Dendritic cell treated with granulocyte-macrophage colony-stimulating factor and Interleukin-4, amounts not matched to agents 40 ng/mL and 50 ng/mL, for 4 days (primary cell): ENCODE measurements at regions not wholly inside any gene's neighbourhood (a gene's known extent, or its start where the extent isn't known, plus 50 kb on each side); places are given as distances from the start of the nearest gene placed in this dataset.

Source experiments
- H3K27ac Mint-ChIP-seq: one replicate; pipeline ENCODE4 v1.8.0; 2022; ENCODE audit warnings: mild to moderate bottlenecking, mixed read lengths
- H3K27me3 Mint-ChIP-seq: one replicate; pipeline ENCODE4 v1.8.0; 2022; ENCODE audit warnings: mild to moderate bottlenecking, mixed read lengths
- H3K36me3 Mint-ChIP-seq: one replicate; pipeline ENCODE4 v1.8.0; 2022; ENCODE audit warnings: low read depth, mixed read lengths
- H3K4me1 Mint-ChIP-seq: one replicate; pipeline ENCODE4 v1.8.0; 2022; ENCODE audit warnings: low read depth, mixed read lengths
- H3K4me3 Mint-ChIP-seq: one replicate; pipeline ENCODE4 v1.8.0; 2022; ENCODE audit warnings: mild to moderate bottlenecking, moderate library complexity, mixed read lengths
- H3K9me3 Mint-ChIP-seq: one replicate; pipeline ENCODE4 v1.8.0; 2022; ENCODE audit warnings: mixed read lengths
- intact Hi-C: fragments of 100-400 bp; cut with micrococcal nuclease; formaldehyde crosslinking; loops from one replicate; pipeline ENCODE4 v1.15.0; 2022

- Mint-ChIP-seq H3K36me3 (no peaks in the 10 kb centered on the region), H3K9me3 (no peaks in the 10 kb centered on the region)
- intact Hi-C loops, result no loop called here
Measured at GRCh38 chr5:99076723-99077640, 148.2 kb upstream of the CHD1 start.

DNA sequence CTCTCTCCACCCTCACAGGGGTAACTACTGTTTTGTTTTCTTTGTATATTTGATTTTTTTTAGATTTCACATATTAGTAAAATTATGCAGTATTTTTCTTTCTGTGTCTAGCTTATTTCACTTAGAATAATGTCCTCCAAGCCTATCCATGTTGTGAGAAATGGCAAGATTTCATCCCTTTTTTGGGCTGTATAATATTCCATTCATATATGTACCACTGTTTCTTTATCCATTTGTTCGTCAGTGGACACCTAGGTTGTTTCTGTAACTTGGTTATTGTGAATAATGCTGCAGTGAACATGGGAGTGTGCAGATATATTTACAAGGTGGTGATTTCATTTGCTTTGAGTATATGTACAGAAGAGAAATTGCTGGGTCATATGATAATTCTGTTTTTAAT, 144.0 kb upstream of the CHD1 start:
- intact Hi-C loops, result no loop called here
- Mint-ChIP-seq H3K4me1 (no peaks in the 10 kb centered on the region), H3K9me3 (peaks cover 10% of the 10 kb centered on the region), H3K27me3 (no peaks in the 10 kb centered on the region), H3K4me3 (no peak overlapping the region), H3K36me3 (no peaks in the 10 kb centered on the region), H3K27ac (no peak overlapping the region)

More at GRCh38 chr5:99076723-99077640, 148.2 kb upstream of the CHD1 start:
- Mint-ChIP-seq H3K27ac (no peak overlapping the region), H3K27me3 (no peaks in the 10 kb centered on the region), H3K4me1 (no peaks in the 10 kb centered on the region), H3K4me3 (no peak overlapping the region)

DNA sequence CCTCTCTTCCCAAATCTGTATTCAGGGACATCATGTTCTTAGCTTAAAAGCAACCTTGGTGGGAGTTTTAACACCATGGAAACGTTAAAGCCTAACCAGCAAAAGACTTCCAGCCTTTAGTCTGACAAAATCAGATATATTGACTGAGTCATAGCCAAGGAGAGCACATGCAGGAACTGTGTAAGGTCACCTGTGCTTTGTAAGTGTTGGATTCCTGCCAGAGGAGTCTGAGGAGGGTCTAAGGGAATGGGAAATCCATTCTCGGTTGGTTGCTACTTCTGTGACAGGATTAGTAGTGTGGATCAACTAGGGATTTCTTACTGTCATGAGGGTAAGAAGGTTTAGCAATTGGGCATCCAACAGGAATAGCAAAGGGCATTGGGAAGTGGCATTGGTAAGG, 142.0 kb upstream of the CHD1 start:
- intact Hi-C loops, result no loop called here
- Mint-ChIP-seq H3K27ac (no peak overlapping the region), H3K9me3 (peaks cover 10% of the 10 kb centered on the region), H3K4me1 (no peaks in the 10 kb centered on the region), H3K27me3 (no peaks in the 10 kb centered on the region), H3K4me3 (no peak overlapping the region), H3K36me3 (no peaks in the 10 kb centered on the region)

GRCh38 chr5:99070362-99070761, 141.6 kb upstream of the CHD1 start:
- no peaks in the 10 kb centered on the region for H3K36me3 Mint-ChIP-seq
- no peak overlapping the region for H3K27ac Mint-ChIP-seq
- no peaks in the 10 kb centered on the region for H3K4me1 Mint-ChIP-seq
- no peak overlapping the region for H3K4me3 Mint-ChIP-seq
- intact Hi-C loops, result no loop called here
- H3K9me3 Mint-ChIP-seq, result peaks cover 10% of the 10 kb centered on the region
- H3K27me3 Mint-ChIP-seq, result no peaks in the 10 kb centered on the region

DNA sequence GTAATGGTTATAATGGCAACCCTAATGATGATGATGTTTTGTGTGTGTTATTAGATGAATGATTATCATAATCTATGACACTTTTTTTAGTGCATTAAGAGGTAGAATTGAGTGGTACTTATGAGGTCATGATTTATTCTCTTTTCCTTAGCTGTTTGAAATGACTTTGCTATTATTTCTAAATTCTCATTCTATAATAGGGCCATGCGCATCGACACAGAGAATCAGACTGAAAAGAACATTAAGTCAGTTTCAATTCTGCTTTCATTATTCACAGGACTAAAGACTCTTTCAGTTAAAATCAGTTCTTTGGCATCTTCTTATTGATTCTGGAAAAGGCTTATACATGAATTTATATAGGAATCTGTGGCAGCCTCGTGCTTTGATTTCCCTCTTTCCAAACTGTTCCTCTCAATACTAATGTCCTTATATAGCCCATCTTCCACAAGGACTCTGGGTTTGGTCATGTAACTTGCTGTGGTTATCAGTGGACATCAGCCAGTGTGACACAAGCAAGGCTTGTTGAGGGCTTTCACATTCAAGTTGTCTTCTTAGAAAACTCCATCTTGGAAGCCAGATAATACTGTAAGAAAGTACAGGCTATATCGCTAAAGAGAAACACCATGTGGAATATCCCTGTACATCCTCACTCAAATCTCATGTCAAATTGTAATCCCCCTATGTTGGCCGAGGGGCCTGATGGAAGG, 140.3 kb upstream of the CHD1 start:
- H3K36me3 Mint-ChIP-seq, result no peaks in the 10 kb centered on the region
- intact Hi-C loops, result no loop called here
- H3K4me1 Mint-ChIP-seq, result no peaks in the 10 kb centered on the region
- no peak overlapping the region for H3K27ac Mint-ChIP-seq
- peaks cover 10% of the 10 kb centered on the region for H3K9me3 Mint-ChIP-seq
- H3K27me3 Mint-ChIP-seq, result no peaks in the 10 kb centered on the region
- no peak overlapping the region for H3K4me3 Mint-ChIP-seq

- Mint-ChIP-seq H3K4me1 (peaks cover 21% of the 10 kb centered on the region), H3K36me3 (no peaks in the 10 kb centered on the region), H3K4me3 (no peak overlapping the region), H3K27me3 (no peaks in the 10 kb centered on the region), H3K27ac (no peak overlapping the region), H3K9me3 (no peaks in the 10 kb centered on the region)
- intact Hi-C loops, result no loop called here
Measured at GRCh38 chr5:99063737-99064136, 134.9 kb upstream of the CHD1 start.

DNA sequence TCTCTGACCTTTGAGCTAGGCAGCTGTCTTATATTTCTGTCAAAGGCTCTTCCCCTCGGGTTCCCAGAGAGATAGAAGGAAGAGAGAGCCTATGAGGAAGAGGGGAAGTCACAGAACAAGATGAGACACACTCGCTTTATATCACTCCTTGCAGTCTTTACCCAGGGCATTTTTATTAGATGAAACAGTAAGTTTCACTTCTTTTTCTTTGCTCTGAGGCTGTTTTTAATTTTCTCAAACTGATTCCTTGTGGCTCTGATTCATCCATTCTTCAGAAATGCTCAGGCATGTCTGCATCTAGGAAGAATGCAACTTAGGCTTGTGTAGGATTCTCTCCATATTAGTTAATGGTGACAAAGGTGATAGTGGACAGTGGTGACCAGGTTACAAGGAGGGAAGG, 132.9 kb upstream of the CHD1 start:
- Mint-ChIP-seq H3K36me3 (no peaks in the 10 kb centered on the region), H3K4me3 (no peak overlapping the region), H3K27ac (no peak overlapping the region), H3K9me3 (no peaks in the 10 kb centered on the region), H3K4me1 (peaks cover 26% of the 10 kb centered on the region), H3K27me3 (no peaks in the 10 kb centered on the region)
- intact Hi-C loops, result loop anchor here (2.0 kb wide), 1 partner anchor 29 kb away; no protein-coding TSS in a partner anchor

- H3K36me3 Mint-ChIP-seq, result no peaks in the 10 kb centered on the region
- peaks cover 26% of the 10 kb centered on the region for H3K4me1 Mint-ChIP-seq
- no peaks in the 10 kb centered on the region for H3K9me3 Mint-ChIP-seq
- no peak overlapping the region for H3K27ac Mint-ChIP-seq
- no peak overlapping the region for H3K4me3 Mint-ChIP-seq
- H3K27me3 Mint-ChIP-seq, result no peaks in the 10 kb centered on the region
- intact Hi-C loops, result loop anchor here (2.0 kb wide), 1 partner anchor 28 kb away; no protein-coding TSS in a partner anchor
Measured at GRCh38 chr5:99061299-99061698, 132.5 kb upstream of the CHD1 start.

DNA sequence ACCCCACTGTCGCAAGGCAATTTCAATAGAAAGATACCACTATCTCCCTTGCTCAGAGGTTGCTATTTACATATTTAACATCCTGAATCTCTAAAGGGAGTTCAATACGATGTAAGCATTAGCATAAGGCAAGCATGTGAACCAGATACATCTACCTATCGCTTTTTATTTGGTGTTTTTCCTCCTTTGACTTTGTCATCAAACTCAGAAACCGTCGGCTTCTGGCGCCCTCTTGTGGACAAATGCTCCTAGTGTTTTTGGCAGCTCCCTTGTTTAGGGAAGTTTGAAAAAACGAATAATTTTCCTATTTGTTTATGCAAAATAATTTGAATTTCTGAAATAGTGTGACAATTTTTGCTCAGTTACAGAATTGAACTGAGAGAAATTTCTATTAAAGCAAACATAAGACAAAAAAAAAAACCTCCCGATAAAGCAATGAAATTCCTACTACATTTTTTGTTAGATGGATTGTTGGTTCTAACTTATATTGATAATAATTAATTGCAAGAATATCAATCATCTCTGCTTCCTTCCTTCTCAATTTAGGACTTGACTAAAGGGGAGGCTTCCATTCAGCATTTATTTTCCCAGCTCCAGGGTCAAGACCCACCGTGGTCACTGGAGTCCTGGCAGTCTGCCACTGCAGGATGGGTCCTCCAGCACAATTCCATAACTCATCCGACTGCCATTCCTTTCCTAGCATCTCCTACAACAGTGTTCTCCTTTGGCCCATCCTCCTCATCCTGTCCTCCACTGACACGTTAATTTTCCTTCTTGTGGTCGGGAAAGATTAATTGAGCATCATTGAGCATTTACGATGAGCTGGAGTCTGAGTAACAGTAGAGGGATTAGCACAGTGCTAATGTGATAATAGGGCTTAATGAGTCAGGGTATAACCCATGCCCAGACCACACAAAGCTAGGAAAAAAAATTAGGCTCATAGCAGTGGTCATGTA, 131.8 kb upstream of the CHD1 start:
- Mint-ChIP-seq H3K9me3 (no peaks in the 10 kb centered on the region), H3K27me3 (no peaks in the 10 kb centered on the region), H3K4me3 (no peak overlapping the region), H3K4me1 (peaks cover 26% of the 10 kb centered on the region), H3K36me3 (no peaks in the 10 kb centered on the region), H3K27ac (no peak overlapping the region)
- intact Hi-C loops, result loop anchor here (1.0 to 2.0 kb wide), 2 partner anchors 28 to 154 kb away; no protein-coding TSS in a partner anchor

DNA sequence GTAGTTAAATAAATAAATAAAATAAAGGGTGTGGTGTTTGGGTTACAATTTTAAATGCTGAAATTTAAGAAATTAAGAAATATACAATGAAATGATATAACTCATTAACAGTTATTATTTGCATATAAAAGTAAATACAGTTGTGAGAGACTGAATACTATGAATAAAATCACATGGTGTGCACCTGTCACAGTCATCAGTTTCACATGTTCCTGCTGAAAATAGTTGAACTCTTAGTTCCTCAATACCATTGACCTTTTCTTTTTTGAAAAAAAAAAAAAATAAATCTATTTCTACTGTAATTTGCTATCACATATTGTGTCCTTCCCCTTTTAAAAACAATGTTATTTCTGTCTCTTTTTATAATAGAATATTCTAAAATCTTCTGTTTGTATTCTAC, 130.9 kb upstream of the CHD1 start:
- Mint-ChIP-seq H3K9me3 (no peaks in the 10 kb centered on the region), H3K27ac (no peak overlapping the region), H3K4me3 (no peak overlapping the region), H3K27me3 (no peaks in the 10 kb centered on the region), H3K36me3 (no peaks in the 10 kb centered on the region), H3K4me1 (peaks cover 26% of the 10 kb centered on the region)
- intact Hi-C loops, result loop anchor here (1.0 to 2.0 kb wide), 2 partner anchors 27 to 153 kb away; no protein-coding TSS in a partner anchor

DNA sequence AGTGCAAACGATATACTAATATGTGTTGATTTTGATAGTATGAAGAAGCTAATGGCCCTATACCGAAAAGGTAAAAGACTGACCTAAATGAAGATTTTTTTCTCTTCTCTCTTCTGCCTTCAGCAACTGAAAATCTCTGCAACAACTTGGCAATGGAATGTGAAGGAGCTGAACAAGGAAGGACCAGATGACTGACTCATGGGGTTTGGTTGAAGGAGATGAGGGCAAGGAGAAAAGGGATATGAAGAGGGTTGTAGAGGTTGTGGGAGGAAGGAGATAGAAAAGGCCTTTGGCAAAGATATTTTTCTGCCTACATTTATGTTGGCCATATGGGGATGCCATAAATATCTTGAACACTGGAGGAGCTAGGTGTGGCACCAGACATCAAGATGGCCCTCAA, 129.7 kb upstream of the CHD1 start:
- Mint-ChIP-seq H3K4me3 (no peak overlapping the region), H3K9me3 (no peaks in the 10 kb centered on the region), H3K4me1 (peaks cover 26% of the 10 kb centered on the region), H3K27ac (no peak overlapping the region), H3K36me3 (no peaks in the 10 kb centered on the region), H3K27me3 (no peaks in the 10 kb centered on the region)
- intact Hi-C loops, result no loop called here

GRCh38 chr5:99054972-99055371, 126.2 kb upstream of the CHD1 start:
- H3K4me1 Mint-ChIP-seq, result peaks cover 6% of the 10 kb centered on the region
- no peak overlapping the region for H3K4me3 Mint-ChIP-seq
- H3K27me3 Mint-ChIP-seq, result no peaks in the 10 kb centered on the region
- no peaks in the 10 kb centered on the region for H3K9me3 Mint-ChIP-seq
- H3K36me3 Mint-ChIP-seq, result no peaks in the 10 kb centered on the region
- H3K27ac Mint-ChIP-seq, result no peak overlapping the region
- intact Hi-C loops, result no loop called here

- no peaks in the 10 kb centered on the region for H3K27me3 Mint-ChIP-seq
- no peak overlapping the region for H3K27ac Mint-ChIP-seq
- H3K36me3 Mint-ChIP-seq, result no peaks in the 10 kb centered on the region
- no peak overlapping the region for H3K4me3 Mint-ChIP-seq
- intact Hi-C loops, result no loop called here
- no peaks in the 10 kb centered on the region for H3K9me3 Mint-ChIP-seq
- H3K4me1 Mint-ChIP-seq, result no peaks in the 10 kb centered on the region
Measured at GRCh38 chr5:99045871-99046270, 117.1 kb upstream of the CHD1 start.
